DMS 273 treated with DMSO at 0.1 percent for 48 hours (cell line): ENCODE measurements at regions not wholly inside any gene's neighbourhood (a gene's known extent, or its start where the extent isn't known, plus 50 kb on each side); places are given as distances from the start of the nearest gene placed in this dataset.

Experiments
- DNase-seq: peaks from one replicate; lab custom pipeline; 2025; lab: John Stamatoyannopoulos, UW

GRCh38 chr3:87329065-87329464 is 52.7 kb upstream of the POU1F1 start:
- DNase-seq: no peak
